CD4-positive, alpha-beta T cell (primary cell): ENCODE measurements at regions not wholly inside any gene's neighbourhood (a gene's known extent, or its start where the extent isn't known, plus 50 kb on each side); places are given as distances from the start of the nearest gene placed in this dataset.

Experiments used
- ATAC-seq: fragments of 200-7000 bp; cut with Tn5 transposase; one replicate; pipeline ENCODE4 v1.10.0; 2022; ENCODE audit warnings: mild to moderate bottlenecking; ENCODE audit not compliant: poor library complexity
- CTCF ChIA-PET: fragments of 350-600 bp; sonication (Branson Sonifier 250); formaldehyde crosslinking; loops from one replicate; lab custom pipeline; 2021; ENCODE audit warnings: antibody characterized with exemption, inconsistent platforms; lab: Charles Lee
- POLR2A ChIA-PET: fragments of 350-600 bp; sonication (Branson Sonifier 250); formaldehyde crosslinking; loops from one replicate; lab custom pipeline; 2021; ENCODE audit warnings: antibody characterized with exemption, inconsistent platforms; lab: Charles Lee
- DNase-seq, 14 experiments: peaks; one replicate each; pipeline ENCODE4 v3.0.0-alpha.2; 2013 to 2020; ENCODE audit warnings: mixed read lengths in 2 of 14
- H3K27ac ChIP-seq, 2 donors: one replicate each; pipeline versions ENCODE4 v1.5.1 to v1.7.0; 2013; ENCODE audit warnings: low read length in 2 of 2, low read depth in 1 of 2, mild to moderate bottlenecking in 1 of 2
- H3K27me3 ChIP-seq, 2 experiments: 1 replicate in 1 of 2; 2 replicates in 1 of 2; pipeline versions ENCODE4 v1.6.1 to v1.7.0; 2013; ENCODE audit warnings: low read length in 2 of 2, control low read depth in 1 of 2, mild to moderate bottlenecking in 1 of 2, moderate library complexity in 1 of 2; ENCODE audit not compliant: insufficient read depth in 2 of 2, control insufficient read depth in 1 of 2
- H3K36me3 ChIP-seq: one replicate; pipeline ENCODE4 v1.6.1; 2013; ENCODE audit warnings: low read length, control low read depth; ENCODE audit not compliant: insufficient read depth
- H3K4me1 ChIP-seq: one replicate; pipeline ENCODE4 v1.6.1; 2013; ENCODE audit warnings: low read length, control low read depth; ENCODE audit not compliant: insufficient read depth
- H3K4me3 ChIP-seq: one replicate; pipeline ENCODE4 v1.5.1; 2013; ENCODE audit warnings: mild to moderate bottlenecking, low read length, moderate library complexity
- H3K9me3 ChIP-seq, 2 experiments: 1 replicate in 1 of 2; 2 replicates in 1 of 2; pipeline versions ENCODE4 v1.6.1 to v1.7.0; 2013; ENCODE audit warnings: low read length in 2 of 2, mild to moderate bottlenecking in 2 of 2, control low read depth in 1 of 2, moderate library complexity in 1 of 2; ENCODE audit not compliant: control insufficient read depth in 1 of 2, insufficient read depth in 1 of 2
- H3K27ac Mint-ChIP-seq: one replicate; pipeline ENCODE4 v1.8.0; 2020; ENCODE audit warnings: mixed read lengths
- H3K27me3 Mint-ChIP-seq: one replicate; pipeline ENCODE4 v1.8.0; 2021; ENCODE audit warnings: mixed read lengths
- H3K36me3 Mint-ChIP-seq: one replicate; pipeline ENCODE4 v1.8.0; 2021; ENCODE audit warnings: low read depth, mixed read lengths
- H3K4me1 Mint-ChIP-seq: one replicate; pipeline ENCODE4 v1.8.0; 2021; ENCODE audit warnings: low read depth, mixed read lengths
- H3K4me3 Mint-ChIP-seq: one replicate; pipeline ENCODE4 v1.8.0; 2020; ENCODE audit warnings: mild to moderate bottlenecking, mixed read lengths
- H3K9me3 Mint-ChIP-seq: one replicate; pipeline ENCODE4 v1.8.0; 2020; ENCODE audit warnings: mixed read lengths
- intact Hi-C, 2 experiments: fragments of 100-400 bp; cut with DNase I in 1 of 2; cut with micrococcal nuclease in 1 of 2; formaldehyde crosslinking; loops; one replicate each; pipeline versions ENCODE4 v1.15.1 to v1.9.0; 2023 to 2025; cut with DNase I, micrococcal nuclease
- TF ChIP-seq, protein P1 (sequence below): fragments of 200-600 bp; IDR thresholded peaks from one replicate; pipeline ENCODE4 v1.8.0; 2022; ENCODE audit warnings: antibody characterized with exemption, mild to moderate bottlenecking

DNA sequence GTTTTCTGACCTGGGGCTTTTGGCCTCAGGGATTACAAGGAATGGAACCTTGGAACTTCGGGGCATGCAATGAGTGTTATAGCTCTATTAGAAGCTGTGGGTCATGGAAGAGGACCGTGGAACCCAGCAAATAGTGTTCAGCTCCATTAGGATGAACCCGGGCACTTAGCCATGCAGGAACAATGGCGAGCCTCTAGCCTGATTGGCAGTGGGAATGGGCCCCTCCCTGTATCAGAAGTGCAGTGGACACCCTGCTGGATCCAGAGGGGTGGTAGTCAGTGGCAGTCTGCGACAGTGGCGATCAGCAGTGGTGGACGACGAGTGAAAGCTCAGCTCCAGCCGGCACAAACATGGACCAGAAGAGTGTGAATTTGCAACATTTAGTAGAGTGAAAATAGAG, 315.4 kb upstream of the TECRL start:
- no peak for DNase-seq
- Mint-ChIP-seq H3K4me1 (no peaks in the 10 kb centered on the region), H3K9me3 (peaks cover 3% of the 10 kb centered on the region), H3K36me3 (no peaks in the 10 kb centered on the region), H3K4me3 (no peak overlapping the region), H3K27ac (no peak overlapping the region), H3K27me3 (no peaks in the 10 kb centered on the region)
- intact Hi-C loops = no loop called here
- TF ChIP-seq, protein P1, sequence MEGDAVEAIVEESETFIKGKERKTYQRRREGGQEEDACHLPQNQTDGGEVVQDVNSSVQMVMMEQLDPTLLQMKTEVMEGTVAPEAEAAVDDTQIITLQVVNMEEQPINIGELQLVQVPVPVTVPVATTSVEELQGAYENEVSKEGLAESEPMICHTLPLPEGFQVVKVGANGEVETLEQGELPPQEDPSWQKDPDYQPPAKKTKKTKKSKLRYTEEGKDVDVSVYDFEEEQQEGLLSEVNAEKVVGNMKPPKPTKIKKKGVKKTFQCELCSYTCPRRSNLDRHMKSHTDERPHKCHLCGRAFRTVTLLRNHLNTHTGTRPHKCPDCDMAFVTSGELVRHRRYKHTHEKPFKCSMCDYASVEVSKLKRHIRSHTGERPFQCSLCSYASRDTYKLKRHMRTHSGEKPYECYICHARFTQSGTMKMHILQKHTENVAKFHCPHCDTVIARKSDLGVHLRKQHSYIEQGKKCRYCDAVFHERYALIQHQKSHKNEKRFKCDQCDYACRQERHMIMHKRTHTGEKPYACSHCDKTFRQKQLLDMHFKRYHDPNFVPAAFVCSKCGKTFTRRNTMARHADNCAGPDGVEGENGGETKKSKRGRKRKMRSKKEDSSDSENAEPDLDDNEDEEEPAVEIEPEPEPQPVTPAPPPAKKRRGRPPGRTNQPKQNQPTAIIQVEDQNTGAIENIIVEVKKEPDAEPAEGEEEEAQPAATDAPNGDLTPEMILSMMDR = no peak
- Histone ChIP-seq H3K36me3 (no peaks in the 10 kb centered on the region), H3K4me1 (no peaks in the 10 kb centered on the region), H3K4me3 (no peak overlapping the region), H3K27me3 (no peaks in the 10 kb centered on the region), H3K9me3 (peaks cover 0 to 5% of the 10 kb centered on the region in 2 experiments), H3K27ac (no peak overlapping the region)
- POLR2A ChIA-PET = no interaction called here
- CTCF ChIA-PET = no interaction called here
- ATAC-seq = no peak

DNA sequence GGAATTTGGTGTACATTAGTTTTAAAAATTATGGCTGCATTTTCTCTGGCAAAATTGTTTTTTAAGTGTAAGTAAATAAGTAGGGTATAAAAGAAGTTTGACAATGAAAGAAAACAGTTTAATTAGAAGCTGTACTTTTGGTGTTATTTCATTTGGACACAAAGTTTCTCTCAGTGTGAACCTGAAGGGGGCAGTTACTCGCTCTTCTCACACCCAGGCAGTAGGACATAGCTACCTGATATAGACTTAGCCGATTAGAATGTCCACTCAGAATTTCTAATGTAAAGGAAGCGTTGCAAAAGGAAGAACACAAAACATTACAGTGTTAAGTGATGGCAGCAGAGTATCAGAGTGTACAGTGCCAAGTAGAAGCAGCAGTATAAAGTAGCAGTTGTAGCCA, 311.9 kb upstream of the TECRL start:
- H3K27me3 ChIP-seq = no peaks in the 10 kb centered on the region
- ChIA-PET CTCF (no interaction called here), POLR2A (no interaction called here)
- DNase-seq = no peak
- no peaks in the 10 kb centered on the region for H3K36me3 Mint-ChIP-seq
- H3K4me1 Mint-ChIP-seq = no peaks in the 10 kb centered on the region
- no peaks in the 10 kb centered on the region for H3K4me1 ChIP-seq
- H3K4me3 Mint-ChIP-seq = no peak overlapping the region
- H3K9me3 Mint-ChIP-seq = no peaks in the 10 kb centered on the region
- no peak overlapping the region for H3K4me3 ChIP-seq
- no peak overlapping the region for H3K27ac Mint-ChIP-seq
- peaks cover 0 to 5% of the 10 kb centered on the region in 2 experiments for H3K9me3 ChIP-seq
- intact Hi-C loops = no loop called here
- ATAC-seq = no peak
- H3K27me3 Mint-ChIP-seq = no peaks in the 10 kb centered on the region
- TF ChIP-seq, protein P1 = no peak
- H3K36me3 ChIP-seq = no peaks in the 10 kb centered on the region
- H3K27ac ChIP-seq = no peak overlapping the region

DNA sequence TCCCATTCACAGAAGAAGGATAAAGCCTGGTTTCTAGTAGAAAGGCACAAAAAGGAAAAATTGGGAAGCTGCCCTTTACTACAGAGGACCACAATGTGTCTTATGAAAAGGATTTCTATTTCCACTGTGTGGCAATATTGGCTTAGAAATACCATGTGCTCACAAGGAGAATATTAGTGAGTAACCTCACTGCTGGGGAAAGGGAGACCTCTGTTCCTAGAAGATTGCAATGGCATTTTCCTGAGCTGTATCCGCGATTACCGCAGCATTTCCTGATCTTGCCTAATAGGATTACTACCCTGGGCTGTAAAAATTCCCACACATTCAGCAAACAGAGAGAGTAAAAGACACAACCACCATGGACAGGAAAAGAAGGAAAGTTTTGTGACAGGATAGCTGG, 308.8 kb upstream of the TECRL start:
- DNase-seq = no peak
- H3K27me3 ChIP-seq = no peaks in the 10 kb centered on the region
- no peak overlapping the region for H3K27ac ChIP-seq
- H3K4me3 ChIP-seq = no peak overlapping the region
- no peaks in the 10 kb centered on the region for H3K4me1 Mint-ChIP-seq
- H3K27ac Mint-ChIP-seq = no peak overlapping the region
- no peak overlapping the region for H3K4me3 Mint-ChIP-seq
- H3K9me3 Mint-ChIP-seq = no peaks in the 10 kb centered on the region
- no peaks in the 10 kb centered on the region for H3K36me3 Mint-ChIP-seq
- H3K27me3 Mint-ChIP-seq = no peaks in the 10 kb centered on the region
- ChIA-PET POLR2A (no interaction called here), CTCF (no interaction called here)
- TF ChIP-seq, protein P1 = no peak
- no peaks in the 10 kb centered on the region for H3K36me3 ChIP-seq
- ATAC-seq = no peak
- H3K4me1 ChIP-seq = no peaks in the 10 kb centered on the region
- intact Hi-C loops = no loop called here
- no peaks in the 10 kb centered on the region for H3K9me3 ChIP-seq
